ENCODE measurements at regions not wholly inside any gene's neighbourhood (a gene's known extent, or its start where the extent isn't known, plus 50 kb on each side); places are given as distances from the start of the nearest gene placed in this dataset.

- DNase-seq (ENCODE audit: low read depth, low spot score), result no peak
- ChIA-PET CTCF (interaction anchor here (0.7 to 3.3 kb wide), 4 partner anchors 11 to 165 kb away, joined by 3 to 18 read pairs (median 4); no protein-coding TSS in a partner anchor), POLR2A (no interaction called here)
- Histone ChIP-seq H3K9me3 (ENCODE audit: control insufficient read depth, insufficient read depth, low read length) (no peaks in the 10 kb centered on the region), H3K27me3 (ENCODE audit: control insufficient read depth, insufficient read depth, low read length) (peaks cover 36% of the 10 kb centered on the region), H3K4me3 (ENCODE audit: low read depth, low read length) (no peak overlapping the region), H3K27ac (ENCODE audit: low read depth, low read length) (no peak overlapping the region)
- TF ChIP-seq CTCF (IDR thresholded peaks at IDR 0.05; ENCODE audit: low read depth, low read length), result no peak
Measured at GRCh38 chr11:45091563-45092403, 54.7 kb upstream of the PRDM11 start.

- CTCF ChIA-PET, result interaction anchor here (1.2 to 3.3 kb wide), 3 partner anchors 11 to 165 kb away, joined by 3 to 18 read pairs (median 10); no protein-coding TSS in a partner anchor
- no peaks in the 10 kb centered on the region for H3K9me3 ChIP-seq (ENCODE audit: control insufficient read depth, insufficient read depth, low read length)
- DNase-seq (ENCODE audit: low read depth, low spot score), result no peak
- POLR2A ChIA-PET, result no interaction called here
- no peak for TF ChIP-seq CTCF (IDR thresholded peaks at IDR 0.05; ENCODE audit: low read depth, low read length)
- H3K27ac ChIP-seq (ENCODE audit: low read depth, low read length), result no peak overlapping the region
- no peak overlapping the region for H3K4me3 ChIP-seq (ENCODE audit: low read depth, low read length)
- H3K27me3 ChIP-seq (ENCODE audit: control insufficient read depth, insufficient read depth, low read length), result peaks cover 37% of the 10 kb centered on the region
Measured at GRCh38 chr11:45092404-45092785, 54.0 kb upstream of the PRDM11 start.

- H3K4me3 ChIP-seq (ENCODE audit: low read depth, low read length), result no peak overlapping the region
Measured at GRCh38 chr11:45092901-45093760, 53.3 kb upstream of the PRDM11 start.

GRCh38 chr11:45093761-45094455 is 52.5 kb upstream of the PRDM11 start:
- Histone ChIP-seq H3K27ac (ENCODE audit: low read depth, low read length) (no peak overlapping the region), H3K4me3 (ENCODE audit: low read depth, low read length) (no peak overlapping the region), H3K27me3 (ENCODE audit: control insufficient read depth, insufficient read depth, low read length) (peaks cover 45% of the 10 kb centered on the region), H3K9me3 (ENCODE audit: control insufficient read depth, insufficient read depth, low read length) (no peaks in the 10 kb centered on the region)
- no peak for TF ChIP-seq CTCF (IDR thresholded peaks at IDR 0.05; ENCODE audit: low read depth, low read length)
- DNase-seq (ENCODE audit: low read depth, low spot score), result no peak
- ChIA-PET POLR2A (no interaction called here), CTCF (interaction anchor here (2.1 to 3.3 kb wide), 2 partner anchors 9 to 158 kb away, joined by 10 to 18 read pairs; no protein-coding TSS in a partner anchor)

More at GRCh38 chr11:45092901-45093760, 53.3 kb upstream of the PRDM11 start:
- no peak for DNase-seq (ENCODE audit: low read depth, low spot score)
- Histone ChIP-seq H3K27me3 (ENCODE audit: control insufficient read depth, insufficient read depth, low read length) (peaks cover 37% of the 10 kb centered on the region), H3K9me3 (ENCODE audit: control insufficient read depth, insufficient read depth, low read length) (no peaks in the 10 kb centered on the region), H3K27ac (ENCODE audit: low read depth, low read length) (no peak overlapping the region)
- ChIA-PET CTCF (interaction anchor here (2.1 to 3.3 kb wide), 2 partner anchors 10 to 157 kb away, joined by 10 to 18 read pairs; no protein-coding TSS in a partner anchor), POLR2A (no interaction called here)
- TF ChIP-seq CTCF (IDR thresholded peaks at IDR 0.05; ENCODE audit: low read depth, low read length), result no peak

All from AG04450 (cell line).